Muscle layer of colon (tissue), 2 donors: ENCODE measurements at regions not wholly inside any gene's neighbourhood (a gene's known extent, or its start where the extent isn't known, plus 50 kb on each side); places are given as distances from the start of the nearest gene placed in this dataset.

Experiments used
- H3K27ac ChIP-seq: one replicate; pipeline ENCODE4 v1.7.0; 2013; ENCODE audit warnings: low read depth, mild to moderate bottlenecking, low read length, moderate library complexity
- H3K27me3 ChIP-seq, 2 donors: one replicate each; pipeline ENCODE4 v1.7.0; 2013; ENCODE audit warnings: low read length in 2 of 2, mild to moderate bottlenecking in 2 of 2; ENCODE audit not compliant: insufficient read depth in 2 of 2, control insufficient read depth in 1 of 2
- H3K36me3 ChIP-seq: one replicate; pipeline ENCODE4 v1.7.0; 2013; ENCODE audit warnings: mild to moderate bottlenecking, low read length; ENCODE audit not compliant: insufficient read depth
- H3K4me1 ChIP-seq: one replicate; pipeline ENCODE4 v1.7.0; 2013; ENCODE audit warnings: mild to moderate bottlenecking, low read length; ENCODE audit not compliant: insufficient read depth
- H3K4me3 ChIP-seq, 2 donors: one replicate each; pipeline ENCODE4 v1.7.0; 2013; ENCODE audit warnings: low read length in 2 of 2, low read depth in 1 of 2, mild to moderate bottlenecking in 1 of 2, moderate library complexity in 1 of 2
- H3K9ac ChIP-seq: one replicate; pipeline ENCODE4 v1.7.0; 2013; ENCODE audit warnings: low read length
- H3K9me3 ChIP-seq: one replicate; pipeline ENCODE4 v1.7.0; 2013; ENCODE audit warnings: mild to moderate bottlenecking, low read length
- donor health status: abdominal sarcoma.
- donor health status: Adenocarcinoma of cecum.

GRCh38 chr20:50425076-50425475, 85.1 kb upstream of the PTPN1 start:
- Histone ChIP-seq H3K4me1 (no peaks in the 10 kb centered on the region), H3K27ac (no peak overlapping the region), H3K27me3 (no peaks in the 10 kb centered on the region), H3K36me3 (no peaks in the 10 kb centered on the region), H3K4me3 (no peak overlapping the region), H3K9me3 (no peaks in the 10 kb centered on the region), H3K9ac (no peak overlapping the region)

- Histone ChIP-seq H3K9me3 (no peaks in the 10 kb centered on the region), H3K9ac (no peak overlapping the region), H3K27me3 (no peaks in the 10 kb centered on the region), H3K4me1 (no peaks in the 10 kb centered on the region), H3K4me3 (no peak overlapping the region), H3K36me3 (no peaks in the 10 kb centered on the region), H3K27ac (no peak overlapping the region)
Measured at GRCh38 chr20:50426866-50427718, 83.1 kb upstream of the PTPN1 start.

- Histone ChIP-seq H3K36me3 (no peaks in the 10 kb centered on the region), H3K9ac (no peak overlapping the region), H3K4me3 (no peak overlapping the region), H3K9me3 (no peaks in the 10 kb centered on the region), H3K27me3 (no peaks in the 10 kb centered on the region), H3K4me1 (no peaks in the 10 kb centered on the region), H3K27ac (no peak overlapping the region)
Measured at GRCh38 chr20:50427719-50428083, 82.5 kb upstream of the PTPN1 start.

GRCh38 chr20:50428097-50428828, 81.9 kb upstream of the PTPN1 start:
- H3K4me3 ChIP-seq: no peak overlapping the region
- H3K27ac ChIP-seq: no peak overlapping the region
- H3K9me3 ChIP-seq: no peaks in the 10 kb centered on the region
- H3K9ac ChIP-seq: no peak overlapping the region
- no peaks in the 10 kb centered on the region for H3K4me1 ChIP-seq
- no peaks in the 10 kb centered on the region for H3K27me3 ChIP-seq
- H3K36me3 ChIP-seq: no peaks in the 10 kb centered on the region

- Histone ChIP-seq H3K4me3 (no peak overlapping the region), H3K4me1 (no peaks in the 10 kb centered on the region), H3K27me3 (no peaks in the 10 kb centered on the region), H3K9me3 (no peaks in the 10 kb centered on the region), H3K9ac (no peak overlapping the region), H3K36me3 (no peaks in the 10 kb centered on the region), H3K27ac (no peak overlapping the region)
Measured at GRCh38 chr20:50429412-50429811, 80.8 kb upstream of the PTPN1 start.

GRCh38 chr20:50431066-50431450, 79.1 kb upstream of the PTPN1 start:
- Histone ChIP-seq H3K4me1 (no peaks in the 10 kb centered on the region), H3K27me3 (no peaks in the 10 kb centered on the region), H3K36me3 (no peaks in the 10 kb centered on the region), H3K4me3 (no peak overlapping the region), H3K9ac (no peak overlapping the region), H3K27ac (no peak overlapping the region), H3K9me3 (no peaks in the 10 kb centered on the region)

- Histone ChIP-seq H3K9me3 (no peaks in the 10 kb centered on the region), H3K27me3 (no peaks in the 10 kb centered on the region), H3K9ac (no peak overlapping the region), H3K4me3 (no peak overlapping the region), H3K27ac (no peak overlapping the region), H3K4me1 (no peaks in the 10 kb centered on the region), H3K36me3 (no peaks in the 10 kb centered on the region)
Measured at GRCh38 chr20:50433001-50433761, 77.0 kb upstream of the PTPN1 start.

- Histone ChIP-seq H3K27ac (no peak overlapping the region), H3K36me3 (no peaks in the 10 kb centered on the region), H3K4me1 (no peaks in the 10 kb centered on the region), H3K9ac (no peak overlapping the region), H3K27me3 (no peaks in the 10 kb centered on the region), H3K4me3 (no peak overlapping the region), H3K9me3 (no peaks in the 10 kb centered on the region)
Measured at GRCh38 chr20:50434321-50434652, 75.9 kb upstream of the PTPN1 start.

- no peaks in the 10 kb centered on the region for H3K4me1 ChIP-seq
- no peak overlapping the region for H3K27ac ChIP-seq
- no peaks in the 10 kb centered on the region for H3K27me3 ChIP-seq
- H3K36me3 ChIP-seq: no peaks in the 10 kb centered on the region
- H3K9me3 ChIP-seq: no peaks in the 10 kb centered on the region
- H3K4me3 ChIP-seq: no peak overlapping the region
- H3K9ac ChIP-seq: no peak overlapping the region
Measured at GRCh38 chr20:50434653-50435396, 75.4 kb upstream of the PTPN1 start.

GRCh38 chr20:50435397-50436051, 74.7 kb upstream of the PTPN1 start:
- Histone ChIP-seq H3K27me3 (no peaks in the 10 kb centered on the region), H3K9ac (no peak overlapping the region), H3K4me1 (no peaks in the 10 kb centered on the region), H3K4me3 (no peak overlapping the region), H3K9me3 (no peaks in the 10 kb centered on the region), H3K36me3 (no peaks in the 10 kb centered on the region), H3K27ac (no peak overlapping the region)
